Mesenchymal stem cell (in vitro differentiated cells and primary cell): ENCODE measurements at regions not wholly inside any gene's neighbourhood (a gene's known extent, or its start where the extent isn't known, plus 50 kb on each side); places are given as distances from the start of the nearest gene placed in this dataset.

Experiments used
- DNase-seq: peaks from one replicate; pipeline ENCODE4 v3.0.0-alpha.2; 2013
- H2AFZ ChIP-seq: one replicate; pipeline ENCODE4 v1.6.1; 2013; ENCODE audit warnings: low read depth, mild to moderate bottlenecking, control low read depth, inconsistent platforms, low read length, moderate library complexity
- H2AK5ac ChIP-seq: 2 replicates; pipeline ENCODE4 v1.6.1; 2013; ENCODE audit warnings: low read length, moderate library complexity, mild to moderate bottlenecking, inconsistent platforms; ENCODE audit not compliant: severe bottlenecking
- H2BK120ac ChIP-seq: one replicate; pipeline ENCODE4 v1.6.1; 2013; ENCODE audit warnings: low read depth, mild to moderate bottlenecking, inconsistent platforms, low read length, moderate library complexity
- H2BK12ac ChIP-seq, 2 experiments: one replicate each; pipeline ENCODE4 v1.6.1; 2013; ENCODE audit warnings: inconsistent platforms in 2 of 2, low read length in 2 of 2, mild to moderate bottlenecking in 2 of 2, moderate library complexity in 2 of 2, control low read depth in 1 of 2
- H2BK15ac ChIP-seq: one replicate; pipeline ENCODE4 v1.6.1; 2013; ENCODE audit warnings: mild to moderate bottlenecking, low read depth, inconsistent platforms; ENCODE audit not compliant: poor library complexity, severe bottlenecking
- H2BK5ac ChIP-seq: 2 replicates; pipeline ENCODE4 v1.6.1; 2013; ENCODE audit warnings: low read depth, mild to moderate bottlenecking, low read length, control low read depth, inconsistent platforms; ENCODE audit not compliant: poor library complexity, severe bottlenecking
- H3K14ac ChIP-seq, 2 experiments: one replicate each; pipeline ENCODE4 v1.6.1; 2013; ENCODE audit warnings: inconsistent platforms in 2 of 2, low read length in 2 of 2, control low read depth in 1 of 2, mild to moderate bottlenecking in 1 of 2, moderate library complexity in 1 of 2
- H3K18ac ChIP-seq, 2 experiments: one replicate each; pipeline ENCODE4 v1.6.1; 2013; ENCODE audit warnings: inconsistent platforms in 2 of 2, low read length in 2 of 2, control low read depth in 1 of 2, low read depth in 1 of 2, mild to moderate bottlenecking in 1 of 2
- H3K23ac ChIP-seq, 2 experiments: one replicate each; pipeline ENCODE4 v1.6.1; 2013; ENCODE audit warnings: inconsistent platforms in 2 of 2, low read length in 2 of 2, mild to moderate bottlenecking in 2 of 2, moderate library complexity in 2 of 2, control low read depth in 1 of 2
- H3K27ac ChIP-seq: 2 replicates; pipeline ENCODE4 v1.5.1; 2013; ENCODE audit warnings: mild to moderate bottlenecking, moderate library complexity, low read length, control low read depth, inconsistent platforms; ENCODE audit not compliant: poor library complexity, severe bottlenecking
- H3K27me3 ChIP-seq, 2 experiments: 2 replicates each; pipeline versions ENCODE4 v1.6.1 to v1.7.0; 2013; ENCODE audit warnings: low read length in 2 of 2, mild to moderate bottlenecking in 2 of 2, moderate library complexity in 2 of 2, control low read depth in 1 of 2, inconsistent platforms in 1 of 2; ENCODE audit not compliant: control insufficient read depth in 1 of 2, insufficient read depth in 1 of 2
- H3K36me3 ChIP-seq, 2 experiments: 2 replicates each; pipeline versions ENCODE4 v1.6.1 to v1.7.0; 2013; ENCODE audit warnings: low read length in 2 of 2, control low read depth in 1 of 2, inconsistent platforms in 1 of 2, low read depth in 1 of 2, mild to moderate bottlenecking in 1 of 2; ENCODE audit not compliant: insufficient read depth in 2 of 2, control insufficient read depth in 1 of 2
- H3K4ac ChIP-seq, 2 experiments: one replicate each; pipeline ENCODE4 v1.6.1; 2013; ENCODE audit warnings: inconsistent platforms in 2 of 2, low read length in 2 of 2, mild to moderate bottlenecking in 2 of 2, moderate library complexity in 2 of 2, control low read depth in 1 of 2, low read depth in 1 of 2
- H3K4me1 ChIP-seq: 2 replicates; pipeline ENCODE4 v1.6.1; 2013; ENCODE audit warnings: low read depth, low read length, control low read depth; ENCODE audit not compliant: control insufficient read depth, insufficient read depth
- H3K4me2 ChIP-seq: 2 replicates; pipeline ENCODE4 v1.6.1; 2013; ENCODE audit warnings: low read length, mild to moderate bottlenecking, inconsistent platforms; ENCODE audit not compliant: poor library complexity, severe bottlenecking
- H3K4me3 ChIP-seq, 2 experiments: 2 replicates each; pipeline versions ENCODE4 v1.5.1 to v1.7.0; 2013; ENCODE audit warnings: low read length in 2 of 2, mild to moderate bottlenecking in 2 of 2, control low read depth in 1 of 2, low read depth in 1 of 2; ENCODE audit not compliant: insufficient read depth in 1 of 2
- H3K79me1 ChIP-seq: replicated peaks from 2 replicates; pipeline ENCODE4 v1.6.1; 2013; ENCODE audit warnings: mild to moderate bottlenecking, control low read depth, low read length, inconsistent platforms; ENCODE audit not compliant: poor library complexity, severe bottlenecking
- H3K9ac ChIP-seq: 2 replicates; pipeline ENCODE4 v1.7.0; 2013; ENCODE audit warnings: mild to moderate bottlenecking, low read length, moderate library complexity
- H3K9me3 ChIP-seq: 2 replicates; pipeline ENCODE4 v1.7.0; 2013; ENCODE audit warnings: mild to moderate bottlenecking, low read length; ENCODE audit not compliant: control insufficient read depth
- H4K8ac ChIP-seq: one replicate; pipeline ENCODE4 v1.6.1; 2013; ENCODE audit warnings: inconsistent platforms, mild to moderate bottlenecking, low read length, moderate library complexity
- H4K91ac ChIP-seq: one replicate; pipeline ENCODE4 v1.6.1; 2013; ENCODE audit warnings: mild to moderate bottlenecking, low read length, inconsistent platforms
- WGBS: methylation state at CpG from one replicate; pipeline ENCODE4 v1.1.7; 2013; ENCODE audit warnings: mixed read lengths; 5-methylcytosine and 5-hydroxymethylcytosine counted together

GRCh38 chr1:17946434-17946833 is 161.2 kb upstream of the IGSF21 start:
- Histone ChIP-seq H2AFZ (no peak overlapping the region), H4K91ac (no peak overlapping the region), H2BK12ac (no peak overlapping the region), H3K4ac (no peak overlapping the region), H3K14ac (no peak overlapping the region), H2AK5ac (no peak overlapping the region), H3K23ac (no peak overlapping the region), H2BK120ac (no peak overlapping the region), H3K18ac (no peak overlapping the region), H3K9ac (no peak overlapping the region), H2BK15ac (no peak overlapping the region), H3K27ac (no peak overlapping the region), H3K4me2 (no peak overlapping the region), H3K4me1 (no peaks in the 10 kb centered on the region), H3K27me3 (peaks cover 0 to 45% of the 10 kb centered on the region in 2 experiments), H3K9me3 (no peaks in the 10 kb centered on the region), H3K36me3 (no peaks in the 10 kb centered on the region), H3K79me1 (no peaks in the 10 kb centered on the region), H4K8ac (no peak overlapping the region), H2BK5ac (no peak overlapping the region), H3K4me3 (no peak overlapping the region)
- WGBS, result 82% methylated on average over 1 of the region's 1 CpG
- DNase-seq, result no peak

DNA sequence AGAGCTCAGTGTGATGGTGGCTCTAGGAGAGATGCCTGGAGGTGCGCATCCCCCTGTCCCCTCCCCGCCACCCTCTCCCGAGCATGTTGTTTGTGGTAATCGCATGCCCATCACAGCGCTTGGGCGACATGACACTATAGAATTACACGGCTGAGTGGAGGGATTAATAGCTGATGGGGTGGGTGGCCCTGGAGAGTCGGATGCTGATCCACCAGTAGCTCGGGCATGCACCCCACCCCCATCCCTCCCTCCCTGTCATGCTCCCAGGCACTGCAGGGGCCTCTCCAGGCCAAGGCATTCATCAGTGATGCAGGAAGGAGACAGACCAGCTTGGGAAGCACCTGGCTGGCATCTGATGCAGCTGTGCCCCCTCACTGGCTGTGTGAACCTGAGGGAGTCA is 159.0 kb upstream of the IGSF21 start:
- Histone ChIP-seq H2BK12ac (no peak overlapping the region), H3K27ac (no peak overlapping the region), H2BK120ac (no peak overlapping the region), H3K9ac (no peak overlapping the region), H2AFZ (no peak overlapping the region), H3K4me2 (no peak overlapping the region), H4K8ac (no peak overlapping the region), H3K4me1 (no peaks in the 10 kb centered on the region), H3K4me3 (no peak overlapping the region), H3K4ac (no peak overlapping the region), H3K27me3 (peaks cover 0 to 57% of the 10 kb centered on the region in 2 experiments), H3K9me3 (no peaks in the 10 kb centered on the region), H3K14ac (no peak overlapping the region), H2AK5ac (no peak overlapping the region), H3K23ac (no peak overlapping the region), H3K18ac (no peak overlapping the region), H2BK15ac (no peak overlapping the region), H3K79me1 (no peaks in the 10 kb centered on the region), H3K36me3 (no peaks in the 10 kb centered on the region), H2BK5ac (no peak overlapping the region), H4K91ac (no peak overlapping the region)
- no peak for DNase-seq
- 89% methylated on average over 4 of the region's 9 CpGs for whole genome bisulfite sequencing

GRCh38 chr1:17949511-17949910 is 158.1 kb upstream of the IGSF21 start:
- H3K79me1 ChIP-seq, result no peaks in the 10 kb centered on the region
- H3K4me1 ChIP-seq, result no peaks in the 10 kb centered on the region
- no peaks in the 10 kb centered on the region for H3K9me3 ChIP-seq
- H3K4ac ChIP-seq, result no peak overlapping the region
- H4K91ac ChIP-seq, result no peak overlapping the region
- no peak overlapping the region for H3K9ac ChIP-seq
- no peak overlapping the region for H3K14ac ChIP-seq
- 86% methylated on average over 7 of the region's 8 CpGs for WGBS
- no peak overlapping the region for H3K4me2 ChIP-seq
- no peak overlapping the region for H2BK5ac ChIP-seq
- H2BK12ac ChIP-seq, result no peak overlapping the region
- H2AFZ ChIP-seq, result no peak overlapping the region
- no peak overlapping the region for H4K8ac ChIP-seq
- no peak for DNase-seq
- no peak overlapping the region for H3K18ac ChIP-seq
- H2BK15ac ChIP-seq, result no peak overlapping the region
- no peak overlapping the region for H2BK120ac ChIP-seq
- no peaks in the 10 kb centered on the region for H3K36me3 ChIP-seq
- no peak overlapping the region for H3K4me3 ChIP-seq
- no peak overlapping the region for H3K27ac ChIP-seq
- H2AK5ac ChIP-seq, result no peak overlapping the region
- peaks cover 0 to 57% of the 10 kb centered on the region in 2 experiments for H3K27me3 ChIP-seq
- no peak overlapping the region for H3K23ac ChIP-seq

GRCh38 chr1:17950728-17951127 is 156.9 kb upstream of the IGSF21 start:
- peaks cover 0 to 56% of the 10 kb centered on the region in 2 experiments for H3K27me3 ChIP-seq
- no peaks in the 10 kb centered on the region for H3K9me3 ChIP-seq
- H3K36me3 ChIP-seq, result no peaks in the 10 kb centered on the region

More at GRCh38 chr1:17950728-17951127, 156.9 kb upstream of the IGSF21 start:
- no peak overlapping the region for H3K23ac ChIP-seq
- H2BK120ac ChIP-seq, result no peak overlapping the region
- no peak overlapping the region for H3K27ac ChIP-seq
- no peak overlapping the region for H2BK15ac ChIP-seq
- H3K4ac ChIP-seq, result no peak overlapping the region
- no peaks in the 10 kb centered on the region for H3K79me1 ChIP-seq
- no peak overlapping the region for H2AK5ac ChIP-seq
- DNase-seq, result no peak
- H3K4me2 ChIP-seq, result no peak overlapping the region
- WGBS, result 71% methylated on average over 12 of the region's 12 CpGs
- H2BK5ac ChIP-seq, result no peak overlapping the region
- no peaks in the 10 kb centered on the region for H3K4me1 ChIP-seq
- no peak overlapping the region for H2AFZ ChIP-seq
- H4K91ac ChIP-seq, result no peak overlapping the region
- H3K4me3 ChIP-seq, result no peak overlapping the region
- no peak overlapping the region for H3K18ac ChIP-seq
- no peak overlapping the region for H3K9ac ChIP-seq
- no peak overlapping the region for H4K8ac ChIP-seq
- H3K14ac ChIP-seq, result no peak overlapping the region
- H2BK12ac ChIP-seq, result no peak overlapping the region
